GM21390 (cell line): ENCODE measurements at regions not wholly inside any gene's neighbourhood (a gene's known extent, or its start where the extent isn't known, plus 50 kb on each side); places are given as distances from the start of the nearest gene placed in this dataset.
A peak's percentile ranks its signal among the peaks of the same experiment; 100 is the strongest.

ENCODE experiments used
- ATAC-seq: cut with Tn5 transposase; IDR thresholded peaks from one replicate; pipeline ENCODE4 v1.9.1; 2021; ENCODE audit not compliant: unreplicated experiment

GRCh38 chr5:106172681-106173532 is 1497.8 kb downstream of the EFNA5 start:
- ATAC-seq, result no peak

GRCh38 chr5:106171708-106172107 is 1499.0 kb downstream of the EFNA5 start:
- ATAC-seq, result no peak

- no peak for ATAC-seq
Observed at GRCh38 chr5:106171132-106171531, 1499.6 kb downstream of the EFNA5 start.

GRCh38 chr5:106167766-106168165 is 1503.0 kb downstream of the EFNA5 start:
- ATAC-seq, result no peak

GRCh38 chr5:106163233-106163632 is 1507.5 kb downstream of the EFNA5 start:
- ATAC-seq, result no peak

GRCh38 chr5:106159616-106160015 is 1511.1 kb downstream of the EFNA5 start:
- ATAC-seq, result no peak

- ATAC-seq, result no peak
Observed at GRCh38 chr5:106154280-106154716, 1516.4 kb downstream of the EFNA5 start.

- no peak for ATAC-seq
Observed at GRCh38 chr5:106152569-106152968, 1518.2 kb downstream of the EFNA5 start.

- no peak for ATAC-seq
Observed at GRCh38 chr5:106142116-106142515, 1528.6 kb downstream of the EFNA5 start.

- ATAC-seq, result no peak
Observed at GRCh38 chr5:106140101-106140500, 1530.6 kb downstream of the EFNA5 start.

GRCh38 chr5:106136061-106136460 is 1534.7 kb downstream of the EFNA5 start:
- no peak for ATAC-seq

- no peak for ATAC-seq
Observed at GRCh38 chr5:106135473-106135872, 1535.3 kb downstream of the EFNA5 start.

- no peak for ATAC-seq
Observed at GRCh38 chr5:106134549-106134948, 1536.2 kb downstream of the EFNA5 start.

GRCh38 chr5:106127985-106128384 is 1542.8 kb downstream of the EFNA5 start:
- peak; percentile 93 for ATAC-seq

GRCh38 chr5:106127341-106127781 is 1543.4 kb downstream of the EFNA5 start:
- peak; percentile 69 for ATAC-seq

- peak; percentile 82 for ATAC-seq
Observed at GRCh38 chr5:106121972-106122605, 1548.6 kb downstream of the EFNA5 start.

- no peak for ATAC-seq
Observed at GRCh38 chr5:106116682-106117081, 1554.1 kb downstream of the EFNA5 start.

- ATAC-seq, result no peak
Observed at GRCh38 chr5:106113922-106114321, 1556.8 kb downstream of the EFNA5 start.

GRCh38 chr5:106106384-106106783 is 1564.4 kb downstream of the EFNA5 start:
- no peak for ATAC-seq

- ATAC-seq, result no peak
Observed at GRCh38 chr5:106097340-106097739, 1573.4 kb downstream of the EFNA5 start.

- ATAC-seq, result no peak
Observed at GRCh38 chr5:106094839-106095238, 1575.9 kb downstream of the EFNA5 start.

GRCh38 chr5:106094204-106094607 is 1576.5 kb downstream of the EFNA5 start:
- ATAC-seq, result no peak
